ENCODE measurements at regions not wholly inside any gene's neighbourhood (a gene's known extent, or its start where the extent isn't known, plus 50 kb on each side); places are given as distances from the start of the nearest gene placed in this dataset.

- intact Hi-C loops (cut with micrococcal nuclease) = no loop called here
- Mint-ChIP-seq H3K36me3 (ENCODE audit: low read depth) (no peaks in the 10 kb centered on the region), H3K27me3 (no peaks in the 10 kb centered on the region), H3K9me3 (peaks cover 6% of the 10 kb centered on the region), H3K4me3 (no peak overlapping the region), H3K27ac (no peak overlapping the region), H3K4me1 (no peaks in the 10 kb centered on the region)
- TF ChIP-seq CTCF (IDR thresholded peaks at IDR 0.05) = no peak
- no peak for DNase-seq
- ChIA-PET CTCF (no interaction called here), POLR2A (no interaction called here)
- ATAC-seq (ENCODE audit: low read depth) = no peak
Observed at GRCh38 chr4:187236209-187236890, 512.7 kb upstream of the FAT1 start.

- Mint-ChIP-seq H3K9me3 (peaks cover 10% of the 10 kb centered on the region), H3K4me1 (no peaks in the 10 kb centered on the region), H3K36me3 (ENCODE audit: low read depth) (no peaks in the 10 kb centered on the region), H3K27ac (no peak overlapping the region), H3K4me3 (no peak overlapping the region), H3K27me3 (no peaks in the 10 kb centered on the region)
- DNase-seq = no peak
- ChIA-PET POLR2A (no interaction called here), CTCF (no interaction called here)
- no peak for ATAC-seq (ENCODE audit: low read depth)
- TF ChIP-seq CTCF (IDR thresholded peaks at IDR 0.05) = no peak
- intact Hi-C loops (cut with micrococcal nuclease) = no loop called here
Observed at GRCh38 chr4:187238646-187239045, 515.0 kb upstream of the FAT1 start.

GRCh38 chr4:187251896-187252295, 528.2 kb upstream of the FAT1 start:
- Mint-ChIP-seq H3K9me3 (peaks cover 8% of the 10 kb centered on the region), H3K4me1 (no peaks in the 10 kb centered on the region), H3K27ac (no peak overlapping the region), H3K4me3 (no peak overlapping the region), H3K27me3 (no peaks in the 10 kb centered on the region), H3K36me3 (ENCODE audit: low read depth) (no peaks in the 10 kb centered on the region)
- DNase-seq = no peak
- CTCF ChIA-PET = no interaction called here
- intact Hi-C loops (cut with micrococcal nuclease) = no loop called here
- no peak for ATAC-seq (ENCODE audit: low read depth)
- POLR2A ChIA-PET = no interaction called here
- TF ChIP-seq CTCF (IDR thresholded peaks at IDR 0.05) = no peak

- no peak for TF ChIP-seq CTCF (IDR thresholded peaks at IDR 0.05)
- ChIA-PET POLR2A (no interaction called here), CTCF (no interaction called here)
- Mint-ChIP-seq H3K36me3 (ENCODE audit: low read depth) (no peaks in the 10 kb centered on the region), H3K27me3 (no peaks in the 10 kb centered on the region), H3K27ac (no peak overlapping the region), H3K9me3 (peaks cover 5% of the 10 kb centered on the region), H3K4me1 (no peaks in the 10 kb centered on the region), H3K4me3 (no peak overlapping the region)
- ATAC-seq (ENCODE audit: low read depth) (no peak), DNase-seq (no peak)
- intact Hi-C loops (cut with micrococcal nuclease) = no loop called here
Observed at GRCh38 chr4:187256897-187257296, 533.2 kb upstream of the FAT1 start.

GRCh38 chr4:187258651-187259401, 535.2 kb upstream of the FAT1 start:
- intact Hi-C loops (cut with micrococcal nuclease) = no loop called here
- no peak overlapping the region for H3K27ac Mint-ChIP-seq
- H3K4me3 Mint-ChIP-seq = no peak overlapping the region
- ChIA-PET CTCF (no interaction called here), POLR2A (no interaction called here)
- no peaks in the 10 kb centered on the region for H3K36me3 Mint-ChIP-seq (ENCODE audit: low read depth)
- ATAC-seq (ENCODE audit: low read depth) = no peak
- no peaks in the 10 kb centered on the region for H3K4me1 Mint-ChIP-seq
- TF ChIP-seq CTCF (IDR thresholded peaks at IDR 0.05) = no peak
- H3K27me3 Mint-ChIP-seq = no peaks in the 10 kb centered on the region
- DNase-seq = no peak
- peaks cover 2% of the 10 kb centered on the region for H3K9me3 Mint-ChIP-seq
